GM21360 (cell line): ENCODE measurements at regions not wholly inside any gene's neighbourhood (a gene's known extent, or its start where the extent isn't known, plus 50 kb on each side); places are given as distances from the start of the nearest gene placed in this dataset.

Experiments
- ATAC-seq: cut with Tn5 transposase; IDR thresholded peaks from one replicate; pipeline ENCODE4 v1.9.1; 2021; ENCODE audit warnings: mild to moderate bottlenecking, moderate library complexity; ENCODE audit not compliant: unreplicated experiment

GRCh38 chr20:11231742-11232648, 558.2 kb upstream of the JAG1 start:
- ATAC-seq, result no peak

GRCh38 chr20:11232896-11233295, 559.1 kb upstream of the JAG1 start:
- no peak for ATAC-seq

GRCh38 chr20:11234181-11234580, 560.4 kb upstream of the JAG1 start:
- no peak for ATAC-seq

- no peak for ATAC-seq
These were observed 560.8 kb upstream of the JAG1 start for GRCh38 chr20:11234608-11235007.

GRCh38 chr20:11235058-11235457, 561.3 kb upstream of the JAG1 start:
- no peak for ATAC-seq

GRCh38 chr20:11242320-11242719, 568.5 kb upstream of the JAG1 start:
- no peak for ATAC-seq

GRCh38 chr20:11245431-11245830, 571.6 kb upstream of the JAG1 start:
- ATAC-seq, result no peak

- no peak for ATAC-seq
These were observed 572.5 kb upstream of the JAG1 start for GRCh38 chr20:11246251-11246775.

GRCh38 chr20:11247046-11248010, 573.5 kb upstream of the JAG1 start:
- ATAC-seq, result no peak

GRCh38 chr20:11248011-11248409, 574.2 kb upstream of the JAG1 start:
- ATAC-seq, result no peak

- no peak for ATAC-seq
These were observed 575.2 kb upstream of the JAG1 start for GRCh38 chr20:11248687-11249638.

GRCh38 chr20:11249683-11250082, 575.9 kb upstream of the JAG1 start:
- no peak for ATAC-seq

GRCh38 chr20:11252447-11252846, 578.6 kb upstream of the JAG1 start:
- no peak for ATAC-seq

GRCh38 chr20:11255455-11255854, 581.7 kb upstream of the JAG1 start:
- ATAC-seq, result no peak

- ATAC-seq, result no peak
These were observed 582.1 kb upstream of the JAG1 start for GRCh38 chr20:11255860-11256259.

- ATAC-seq, result no peak
These were observed 586.8 kb upstream of the JAG1 start for GRCh38 chr20:11260611-11261010.

GRCh38 chr20:11261533-11262000, 587.8 kb upstream of the JAG1 start:
- no peak for ATAC-seq

- ATAC-seq, result no peak
These were observed 592.8 kb upstream of the JAG1 start for GRCh38 chr20:11266571-11266970.

- ATAC-seq, result peak; percentile 65
These were observed 593.4 kb upstream of the JAG1 start for GRCh38 chr20:11267131-11267761.
